Activated naive CD4-positive, alpha-beta T cell treated with anti-CD3 and anti-CD28 coated beads for 36 hours (primary cell): ENCODE measurements at regions not wholly inside any gene's neighbourhood (a gene's known extent, or its start where the extent isn't known, plus 50 kb on each side); places are given as distances from the start of the nearest gene placed in this dataset.
"Not testable (repeated sequence)": the region's sequence is repeated elsewhere in the genome, so short reads cannot be mapped to it uniquely, and the experiment has no call there.

Source experiments
- CTCF ChIA-PET: fragments of 350-600 bp; sonication (Branson Sonifier 250); formaldehyde crosslinking; loops from one replicate; lab custom pipeline; 2021; ENCODE audit warnings: antibody characterized with exemption; lab: Charles Lee
- DNase-seq: peaks from one replicate; pipeline ENCODE4 v3.0.0-alpha.2; 2020
- H3K27ac Mint-ChIP-seq: one replicate; pipeline ENCODE4 v1.8.0; 2021; ENCODE audit warnings: mild to moderate bottlenecking, mixed read lengths
- H3K27me3 Mint-ChIP-seq: one replicate; pipeline ENCODE4 v1.8.0; 2021; ENCODE audit warnings: low read depth, mixed read lengths
- H3K36me3 Mint-ChIP-seq: one replicate; pipeline ENCODE4 v1.8.0; 2021; ENCODE audit warnings: low read depth, mixed read lengths
- H3K4me1 Mint-ChIP-seq: one replicate; pipeline ENCODE4 v1.8.0; 2021; ENCODE audit warnings: low read depth, mixed read lengths
- H3K4me3 Mint-ChIP-seq: one replicate; pipeline ENCODE4 v1.8.0; 2021; ENCODE audit warnings: mild to moderate bottlenecking, moderate library complexity, mixed read lengths
- H3K9me3 Mint-ChIP-seq: one replicate; pipeline ENCODE4 v1.8.0; 2021; ENCODE audit warnings: mixed read lengths
- intact Hi-C: fragments of 100-400 bp; cut with micrococcal nuclease; formaldehyde crosslinking; loops from one replicate; pipeline ENCODE4 v1.15.1; 2023

DNA sequence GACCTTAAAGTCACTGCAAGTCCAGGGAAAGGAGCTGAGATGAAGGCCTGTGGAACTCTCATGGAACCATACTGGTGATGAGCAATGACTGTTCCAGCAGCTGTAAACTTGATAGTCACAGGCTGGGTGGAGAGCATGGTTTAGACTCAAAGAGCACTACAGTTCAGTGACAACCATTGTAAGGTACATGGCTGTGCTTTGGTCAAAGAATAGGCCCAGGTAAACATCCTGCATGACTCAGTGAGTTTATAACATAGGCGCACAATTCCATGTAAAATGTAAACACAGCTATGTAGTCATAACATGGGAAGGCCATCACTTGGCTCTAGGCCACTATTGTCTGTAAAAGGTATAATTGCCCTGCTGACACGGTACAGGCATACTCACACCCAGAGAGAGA is 119.3 kb upstream of the FSCB start:
- Mint-ChIP-seq H3K9me3 (peaks cover under 1% of the 10 kb centered on the region), H3K4me1 (no peaks in the 10 kb centered on the region), H3K27me3 (peaks cover under 1% of the 10 kb centered on the region), H3K4me3 (no peak overlapping the region), H3K36me3 (no peaks in the 10 kb centered on the region), H3K27ac (no peak overlapping the region)
- no peak for DNase-seq
- CTCF ChIA-PET = no interaction called here
- intact Hi-C loops = no loop called here

DNA sequence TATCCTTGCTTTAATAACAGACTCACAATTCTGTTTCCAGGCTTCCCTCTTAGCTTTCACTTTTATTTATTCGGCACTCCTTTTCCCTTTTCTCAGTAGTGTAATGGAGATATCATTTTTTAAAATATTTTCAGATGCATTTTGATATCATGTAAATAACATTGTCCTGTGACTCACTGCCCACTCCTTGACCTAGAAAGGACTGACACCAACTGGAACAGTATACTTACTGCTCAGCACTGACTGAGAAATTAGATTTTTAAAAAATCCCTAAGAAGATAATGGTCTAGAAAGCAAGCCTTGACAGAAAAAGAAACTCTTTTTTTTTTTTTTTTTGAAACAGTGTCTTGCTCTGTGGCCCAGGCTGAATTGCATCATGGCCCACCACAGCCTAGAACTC is 118.0 kb upstream of the FSCB start:
- H3K9me3 Mint-ChIP-seq = no peaks in the 10 kb centered on the region
- intact Hi-C loops = no loop called here
- no peaks in the 10 kb centered on the region for H3K4me1 Mint-ChIP-seq
- no peak for DNase-seq
- H3K27ac Mint-ChIP-seq = no peak overlapping the region
- H3K36me3 Mint-ChIP-seq = no peaks in the 10 kb centered on the region
- CTCF ChIA-PET = no interaction called here
- peaks cover 2% of the 10 kb centered on the region for H3K27me3 Mint-ChIP-seq
- H3K4me3 Mint-ChIP-seq = no peak overlapping the region

DNA sequence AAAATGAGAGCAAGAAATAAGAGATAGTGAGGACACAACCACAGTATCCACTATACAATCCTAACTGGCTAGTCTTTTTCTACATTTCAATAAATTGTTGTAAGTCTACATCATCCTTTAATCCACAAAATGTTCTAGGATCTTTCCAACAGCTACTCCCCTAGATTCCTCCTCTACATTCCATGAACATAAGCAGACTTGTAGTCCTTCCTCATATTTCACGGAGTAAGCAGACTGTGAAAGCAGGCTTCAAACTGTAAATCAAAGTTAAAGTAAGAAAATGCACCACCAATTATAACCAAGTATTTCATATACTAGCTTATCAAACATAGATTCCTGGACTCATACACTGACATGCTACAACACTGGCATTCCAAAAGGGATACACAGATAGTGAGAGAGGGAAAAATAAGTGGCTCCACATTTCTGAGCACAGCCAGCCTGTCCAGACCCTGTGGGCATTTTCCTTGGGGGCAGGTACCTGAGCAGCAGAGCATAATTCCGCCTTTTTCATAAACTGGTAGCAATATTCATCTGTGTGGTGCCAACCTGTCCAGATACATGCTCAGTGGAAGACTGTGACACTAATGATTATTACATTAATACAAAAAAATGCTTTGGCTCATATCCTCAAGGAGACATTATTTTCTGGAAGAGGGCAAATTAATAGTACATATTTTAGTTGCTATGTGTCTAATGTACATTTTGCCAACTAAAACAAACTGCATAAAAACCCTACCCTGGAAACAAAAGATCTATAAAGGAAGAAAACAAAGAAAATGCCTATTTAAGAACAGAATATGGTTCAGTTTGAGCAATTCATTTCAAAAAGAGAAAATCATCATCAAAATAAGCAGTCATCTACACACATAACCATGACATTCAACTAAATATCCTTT is 113.3 kb upstream of the FSCB start:
- Mint-ChIP-seq H3K27ac (no peak overlapping the region), H3K36me3 (no peaks in the 10 kb centered on the region), H3K9me3 (no peaks in the 10 kb centered on the region), H3K4me1 (no peaks in the 10 kb centered on the region), H3K27me3 (peaks cover 7% of the 10 kb centered on the region), H3K4me3 (no peak overlapping the region)
- CTCF ChIA-PET = interaction anchor here (0.6 kb wide), 1 partner anchor 250 kb away, joined by 3 read pairs; no protein-coding TSS in a partner anchor
- no peak for DNase-seq
- intact Hi-C loops = no loop called here

DNA sequence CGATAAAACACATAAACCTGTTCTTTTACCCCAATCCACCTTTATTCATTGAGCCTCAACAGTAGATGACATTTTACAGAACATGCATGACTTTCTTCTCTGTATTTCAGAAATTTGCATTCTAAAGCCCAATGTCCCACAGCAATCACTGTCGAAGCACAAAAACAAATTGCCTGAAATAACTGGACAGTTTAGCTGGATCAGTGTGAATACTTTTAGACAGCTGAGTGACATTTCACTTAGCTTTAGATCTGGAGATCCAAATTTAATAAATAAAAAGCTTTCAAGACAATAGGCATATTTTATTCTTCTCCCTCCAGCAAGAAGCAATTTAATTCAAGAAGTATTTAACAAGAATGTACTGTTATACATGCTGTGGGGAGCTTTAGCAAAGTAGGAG is 109.1 kb upstream of the FSCB start:
- intact Hi-C loops = no loop called here
- no peak overlapping the region for H3K4me3 Mint-ChIP-seq
- DNase-seq = no peak
- no peaks in the 10 kb centered on the region for H3K36me3 Mint-ChIP-seq
- no peaks in the 10 kb centered on the region for H3K4me1 Mint-ChIP-seq
- CTCF ChIA-PET = no interaction called here
- no peak overlapping the region for H3K27ac Mint-ChIP-seq
- peaks cover 7% of the 10 kb centered on the region for H3K27me3 Mint-ChIP-seq
- no peaks in the 10 kb centered on the region for H3K9me3 Mint-ChIP-seq

DNA sequence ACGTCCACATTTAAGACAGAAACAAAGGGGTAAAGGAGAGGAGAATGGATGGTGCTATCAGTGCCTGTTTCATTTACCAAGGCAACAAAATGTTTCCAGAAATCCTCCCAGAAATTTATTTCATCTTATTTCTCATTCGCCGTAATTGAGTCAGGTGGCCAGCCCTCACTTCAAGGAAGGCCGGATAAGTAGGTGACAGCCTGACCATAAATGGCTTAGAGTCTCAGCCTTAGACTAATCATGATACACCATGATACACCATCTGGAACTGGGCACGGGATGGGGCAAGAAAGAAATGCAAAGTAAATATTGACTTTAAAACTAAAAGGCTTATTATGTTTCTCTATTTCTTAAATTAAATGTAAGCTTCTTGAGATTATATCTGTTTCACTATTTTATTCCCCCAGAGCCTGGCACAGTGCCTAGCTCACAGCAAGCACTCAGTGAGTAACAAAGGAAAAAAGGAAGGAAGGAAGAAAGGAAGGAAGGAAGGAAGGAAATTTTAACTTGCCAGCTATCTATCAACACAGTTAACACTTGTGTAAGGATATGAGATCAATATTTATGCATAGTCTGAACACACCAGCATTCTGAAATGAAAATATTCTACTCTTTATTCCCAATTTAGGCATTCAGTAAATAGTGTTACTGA is 106.1 kb upstream of the FSCB start:
- no peaks in the 10 kb centered on the region for H3K9me3 Mint-ChIP-seq
- no peaks in the 10 kb centered on the region for H3K27me3 Mint-ChIP-seq
- CTCF ChIA-PET = no interaction called here
- H3K27ac Mint-ChIP-seq = no peak overlapping the region
- intact Hi-C loops = no loop called here
- no peak overlapping the region for H3K4me3 Mint-ChIP-seq
- no peaks in the 10 kb centered on the region for H3K36me3 Mint-ChIP-seq
- DNase-seq = no peak
- H3K4me1 Mint-ChIP-seq = no peaks in the 10 kb centered on the region

DNA sequence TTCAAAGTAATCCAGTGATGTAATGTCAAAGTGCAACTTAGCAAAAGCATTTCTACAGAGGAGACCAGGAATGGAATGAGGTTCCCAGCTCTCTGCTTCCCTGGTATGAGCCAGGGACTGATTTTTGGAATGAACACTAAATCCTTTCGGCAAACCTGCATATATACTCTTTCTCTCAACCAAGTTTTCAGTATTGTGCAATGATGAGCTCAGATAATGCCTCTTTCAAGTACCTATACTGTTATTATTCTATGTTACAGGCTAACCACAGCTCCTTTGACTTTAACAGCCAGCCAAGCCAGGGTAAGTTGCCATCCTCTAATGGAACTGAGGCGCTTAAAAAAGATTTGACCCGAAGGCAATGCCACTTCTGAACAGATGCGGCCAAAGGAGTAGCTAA is 104.9 kb upstream of the FSCB start:
- CTCF ChIA-PET = interaction anchor here (0.5 kb wide), 1 partner anchor 643 kb away, joined by 6 read pairs; no protein-coding TSS in a partner anchor
- DNase-seq = no peak

DNA sequence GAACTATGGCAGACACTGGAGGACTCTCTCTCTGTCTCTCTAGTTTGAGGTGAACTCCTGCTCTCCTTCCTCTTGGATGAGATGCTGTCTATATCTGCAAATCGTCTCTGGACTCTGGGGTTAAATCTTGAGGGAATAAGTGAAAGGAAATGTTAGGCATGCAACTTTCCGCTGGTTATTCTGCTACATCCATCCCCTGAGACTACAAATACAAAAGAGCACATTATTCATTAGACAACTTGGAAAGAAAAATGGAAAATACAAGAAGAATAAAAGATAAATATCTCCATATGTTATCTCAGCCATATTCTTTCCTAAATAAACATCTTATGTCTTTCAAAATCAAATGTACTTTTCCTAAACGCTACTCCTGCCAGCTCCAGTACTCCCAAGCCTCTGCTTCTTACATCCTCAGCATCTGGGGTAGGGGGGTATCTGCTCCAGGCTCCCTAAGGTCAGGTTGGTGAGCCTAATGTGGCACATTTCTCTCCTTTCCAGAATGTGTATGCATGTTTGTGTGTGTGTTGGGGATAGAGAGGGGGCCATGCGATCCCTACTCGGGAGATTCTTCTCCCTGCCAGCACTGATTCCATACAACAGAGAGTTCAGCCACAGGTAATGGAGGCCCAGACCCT is 102.9 kb upstream of the FSCB start:
- H3K27me3 Mint-ChIP-seq = no peaks in the 10 kb centered on the region
- H3K27ac Mint-ChIP-seq = no peak overlapping the region
- CTCF ChIA-PET = no interaction called here
- H3K4me1 Mint-ChIP-seq = no peaks in the 10 kb centered on the region
- H3K4me3 Mint-ChIP-seq = no peak overlapping the region
- H3K36me3 Mint-ChIP-seq = no peaks in the 10 kb centered on the region
- no peak for DNase-seq
- H3K9me3 Mint-ChIP-seq = no peaks in the 10 kb centered on the region
- intact Hi-C loops = no loop called here

More for the DNA sequence above, 104.9 kb upstream of the FSCB start:
- Mint-ChIP-seq H3K4me1 (no peaks in the 10 kb centered on the region), H3K36me3 (no peaks in the 10 kb centered on the region), H3K27me3 (no peaks in the 10 kb centered on the region), H3K4me3 (no peak overlapping the region), H3K27ac (no peak overlapping the region), H3K9me3 (no peaks in the 10 kb centered on the region)
- intact Hi-C loops = no loop called here

DNA sequence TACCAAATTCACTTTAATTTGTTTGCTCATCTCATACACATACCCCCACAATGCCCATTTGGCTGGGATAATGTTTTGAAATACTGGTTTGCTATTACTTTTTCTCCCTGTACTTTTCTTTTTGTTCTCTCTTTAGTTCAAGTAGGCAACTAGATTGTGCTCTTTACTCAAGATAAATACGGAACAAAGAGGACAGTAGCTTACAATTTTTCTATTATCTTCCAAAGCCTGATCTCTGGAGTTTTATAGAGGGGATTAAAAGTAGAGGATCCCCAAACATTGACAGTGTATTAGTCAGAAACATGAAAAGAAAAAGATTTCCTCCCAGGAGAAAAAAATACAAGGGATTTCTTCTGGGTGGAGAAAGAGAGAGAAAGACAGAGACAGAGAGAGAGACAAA is 102.1 kb upstream of the FSCB start:
- no peak for DNase-seq
- Mint-ChIP-seq H3K9me3 (no peaks in the 10 kb centered on the region), H3K4me3 (no peak overlapping the region), H3K4me1 (no peaks in the 10 kb centered on the region), H3K27me3 (no peaks in the 10 kb centered on the region), H3K27ac (no peak overlapping the region), H3K36me3 (no peaks in the 10 kb centered on the region)
- intact Hi-C loops = no loop called here
- CTCF ChIA-PET = no interaction called here

DNA sequence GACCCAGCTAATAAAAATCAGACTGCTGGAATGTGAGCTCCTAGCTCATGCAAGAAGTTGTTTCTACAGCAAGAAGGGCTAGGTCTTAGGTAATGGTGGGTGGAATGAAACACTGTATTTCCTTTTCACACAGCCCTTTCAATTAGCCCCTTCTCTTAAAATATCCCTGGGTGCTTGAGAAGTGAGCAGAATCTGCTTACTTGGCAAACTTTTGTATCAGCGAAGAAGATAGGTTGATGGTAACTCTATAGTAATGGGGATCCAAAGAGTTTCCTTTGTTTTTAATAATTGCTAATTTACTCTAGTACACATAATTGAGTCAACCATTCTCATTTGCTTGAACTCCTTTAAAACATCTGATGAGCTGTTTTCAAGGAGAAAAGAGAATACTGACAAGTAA is 100.6 kb upstream of the FSCB start:
- no peaks in the 10 kb centered on the region for H3K36me3 Mint-ChIP-seq
- intact Hi-C loops = no loop called here
- H3K27me3 Mint-ChIP-seq = no peaks in the 10 kb centered on the region
- no peak for DNase-seq
- CTCF ChIA-PET = no interaction called here
- H3K9me3 Mint-ChIP-seq = no peaks in the 10 kb centered on the region
- no peaks in the 10 kb centered on the region for H3K4me1 Mint-ChIP-seq
- no peak overlapping the region for H3K27ac Mint-ChIP-seq
- H3K4me3 Mint-ChIP-seq = no peak overlapping the region

DNA sequence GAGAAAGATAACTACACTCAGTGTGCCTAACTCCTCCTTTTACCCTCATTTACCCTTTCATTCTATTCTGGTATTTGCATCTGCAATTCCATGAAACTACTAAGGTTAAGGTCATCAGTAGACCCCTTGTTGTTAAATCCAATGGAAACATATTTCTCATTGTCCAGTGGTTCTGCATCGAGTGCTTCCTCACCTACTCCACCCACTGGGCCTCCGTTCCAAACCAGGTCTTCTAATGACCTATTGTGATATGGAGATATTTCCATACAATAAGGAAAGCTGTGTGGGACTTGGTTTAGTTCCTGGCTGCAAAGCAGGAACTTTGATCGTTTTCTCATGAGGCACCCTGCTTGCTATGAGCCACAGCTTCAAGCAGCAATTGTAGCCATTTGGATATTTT is 99.5 kb upstream of the FSCB start:
- Mint-ChIP-seq H3K4me1 (no peaks in the 10 kb centered on the region), H3K27me3 (no peaks in the 10 kb centered on the region), H3K36me3 (no peaks in the 10 kb centered on the region), H3K9me3 (peaks cover 2% of the 10 kb centered on the region), H3K27ac (no peak overlapping the region), H3K4me3 (no peak overlapping the region)
- no peak for DNase-seq
- intact Hi-C loops = no loop called here
- CTCF ChIA-PET = no interaction called here

DNA sequence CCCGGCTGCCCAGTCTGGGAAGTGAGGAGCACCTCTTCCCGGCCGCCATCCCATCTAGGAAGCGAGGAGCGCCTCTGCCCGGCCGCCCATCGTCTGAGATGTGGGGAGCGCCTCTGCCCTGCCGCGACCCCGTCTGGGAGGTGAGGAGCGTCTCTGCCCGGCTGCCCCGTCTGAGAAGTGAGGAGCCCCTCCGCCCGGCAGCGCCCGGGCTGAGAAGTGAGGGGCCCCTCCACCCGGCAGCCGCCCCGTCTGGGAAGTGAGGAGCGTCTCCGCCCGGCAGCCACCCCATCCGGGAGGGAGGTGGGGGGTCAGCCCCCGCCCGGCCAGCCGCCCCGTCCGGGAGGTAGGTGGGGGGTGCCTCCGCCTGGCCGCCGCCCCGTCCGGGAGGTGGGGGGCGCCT is 94.2 kb upstream of the FSCB start:
- intact Hi-C loops, H3K27ac Mint-ChIP-seq, H3K36me3 Mint-ChIP-seq, H3K27me3 Mint-ChIP-seq, H3K9me3 Mint-ChIP-seq, DNase-seq, H3K4me3 Mint-ChIP-seq, H3K4me1 Mint-ChIP-seq, CTCF ChIA-PET: not testable (repeated sequence)

DNA sequence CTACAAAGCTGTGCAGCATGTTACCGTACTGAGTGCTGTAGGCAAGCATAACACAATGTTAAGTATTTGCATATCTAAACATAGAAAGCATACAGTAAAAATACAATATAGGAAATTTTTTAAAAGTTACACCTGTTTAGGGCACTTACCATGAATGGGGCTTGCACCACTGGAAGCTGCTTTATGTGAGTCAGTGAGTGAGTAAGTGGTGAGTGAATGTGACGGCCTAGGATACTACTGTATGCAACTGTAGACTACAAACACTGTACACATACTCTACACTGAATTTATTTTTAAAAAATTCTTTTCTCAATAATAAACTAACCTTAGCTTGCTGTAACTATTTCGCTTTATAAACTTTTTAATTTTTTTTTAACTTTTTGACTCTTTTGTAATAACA is 82.1 kb upstream of the FSCB start:
- intact Hi-C loops = no loop called here
- Mint-ChIP-seq H3K27ac (no peak overlapping the region), H3K9me3 (no peaks in the 10 kb centered on the region), H3K36me3 (no peaks in the 10 kb centered on the region), H3K4me1 (no peaks in the 10 kb centered on the region), H3K27me3 (no peaks in the 10 kb centered on the region), H3K4me3 (no peak overlapping the region)
- CTCF ChIA-PET = no interaction called here
- no peak for DNase-seq
